RWPE2 (cell line): ENCODE measurements at regions not wholly inside any gene's neighbourhood (a gene's known extent, or its start where the extent isn't known, plus 50 kb on each side); places are given as distances from the start of the nearest gene placed in this dataset.
"Not testable (repeated sequence)": the region's sequence is repeated elsewhere in the genome, so short reads cannot be mapped to it uniquely, and the experiment has no call there.

Experiments
- ATAC-seq: fragments of 200-7000 bp; cut with Tn5 transposase; 3 replicates; pipeline ENCODE4 v1.9.1; 2021; ENCODE audit warnings: low read depth
- DNase-seq: peaks from one replicate; pipeline ENCODE4 v3.0.0-alpha.2; 2020; ENCODE audit warnings: low spot score
- H3K27ac ChIP-seq: fragments of 450-650 bp; 2 replicates; pipeline ENCODE4 v1.5.1; 2017; ENCODE audit warnings: mild to moderate bottlenecking; ENCODE audit not compliant: poor library complexity, severe bottlenecking
- H3K27me3 ChIP-seq: fragments of 250-450 bp; sonication (Bioruptor Pico); 2 replicates; pipeline ENCODE4 v1.5.1; 2021; ENCODE audit warnings: mild to moderate bottlenecking, moderate library complexity; ENCODE audit not compliant: insufficient read depth, poor library complexity, severe bottlenecking
- H3K36me3 ChIP-seq: fragments of 250-450 bp; sonication (Bioruptor Pico); 2 replicates; pipeline ENCODE4 v1.5.1; 2020; ENCODE audit warnings: low read depth, mild to moderate bottlenecking, moderate library complexity
- H3K4me1 ChIP-seq: fragments of 250-450 bp; sonication (Bioruptor Pico); 2 replicates; pipeline ENCODE4 v1.5.1; 2021; ENCODE audit warnings: mild to moderate bottlenecking, moderate library complexity; ENCODE audit not compliant: insufficient read depth, poor library complexity, severe bottlenecking
- H3K4me3 ChIP-seq: fragments of 250-450 bp; sonication (Bioruptor Pico); 2 replicates; pipeline ENCODE4 v1.5.1; 2021; ENCODE audit warnings: mild to moderate bottlenecking, moderate library complexity; ENCODE audit not compliant: severe bottlenecking
- H3K9me3 ChIP-seq: fragments of 250-450 bp; sonication (Bioruptor Pico); 2 replicates; pipeline ENCODE4 v1.5.1; 2021; ENCODE audit warnings: mild to moderate bottlenecking, moderate library complexity; ENCODE audit not compliant: severe bottlenecking
- CTCF ChIP-seq: fragments of 450-650 bp; IDR thresholded peaks from one replicate; pipeline ENCODE4 v1.5.1; 2017; ENCODE audit warnings: mild to moderate bottlenecking, moderate library complexity; ENCODE audit not compliant: poor library complexity, severe bottlenecking

GRCh38 chr16:88200896-88201185 is 181.9 kb upstream of the ZNF469 start:
- DNase-seq, result peak; percentile 44
- Histone ChIP-seq H3K27me3 (no peaks in the 10 kb centered on the region), H3K36me3 (no peaks in the 10 kb centered on the region), H3K4me1 (no peaks in the 10 kb centered on the region), H3K4me3 (no peak overlapping the region), H3K9me3 (no peaks in the 10 kb centered on the region), H3K27ac (no peak overlapping the region)
- ATAC-seq, result no peak
- no peak for TF ChIP-seq CTCF

GRCh38 chr16:88201611-88202010 is 181.1 kb upstream of the ZNF469 start:
- H3K27ac ChIP-seq, ATAC-seq, H3K27me3 ChIP-seq: not testable (repeated sequence)

GRCh38 chr16:88202207-88202745 is 180.5 kb upstream of the ZNF469 start:
- Histone ChIP-seq H3K27me3 (no peaks in the 10 kb centered on the region), H3K9me3 (no peaks in the 10 kb centered on the region), H3K4me3 (no peak overlapping the region), H3K4me1 (no peaks in the 10 kb centered on the region), H3K36me3 (no peaks in the 10 kb centered on the region), H3K27ac (no peak overlapping the region)
- ATAC-seq (no peak), DNase-seq (peak; percentile 39)
- no peak for TF ChIP-seq CTCF

More at GRCh38 chr16:88201611-88202010, 181.1 kb upstream of the ZNF469 start:
- not testable (repeated sequence) for H3K4me3 ChIP-seq, H3K36me3 ChIP-seq, H3K4me1 ChIP-seq, H3K9me3 ChIP-seq
- peak; percentile 40 for DNase-seq

GRCh38 chr16:88202856-88203681 is 179.7 kb upstream of the ZNF469 start:
- not testable (repeated sequence) for H3K9me3 ChIP-seq, H3K27ac ChIP-seq, ATAC-seq, H3K36me3 ChIP-seq, H3K4me1 ChIP-seq, H3K4me3 ChIP-seq, H3K27me3 ChIP-seq
- peak; percentile 63 for DNase-seq

GRCh38 chr16:88204131-88205110 is 178.3 kb upstream of the ZNF469 start:
- not testable (repeated sequence) for H3K4me1 ChIP-seq, H3K27me3 ChIP-seq, H3K27ac ChIP-seq, H3K4me3 ChIP-seq, ATAC-seq, H3K36me3 ChIP-seq, H3K9me3 ChIP-seq, DNase-seq

GRCh38 chr16:88205482-88205881 is 177.3 kb upstream of the ZNF469 start:
- not testable (repeated sequence) for ATAC-seq, H3K36me3 ChIP-seq, H3K4me1 ChIP-seq, DNase-seq, H3K27ac ChIP-seq, H3K9me3 ChIP-seq, H3K4me3 ChIP-seq, H3K27me3 ChIP-seq

GRCh38 chr16:88206006-88206405 is 176.8 kb upstream of the ZNF469 start:
- H3K4me3 ChIP-seq, H3K9me3 ChIP-seq, DNase-seq, H3K36me3 ChIP-seq, ATAC-seq, H3K27ac ChIP-seq, H3K27me3 ChIP-seq, H3K4me1 ChIP-seq: not testable (repeated sequence)

GRCh38 chr16:88206516-88206915 is 176.2 kb upstream of the ZNF469 start:
- not testable (repeated sequence) for ATAC-seq

More at GRCh38 chr16:88206516-88206915, 176.2 kb upstream of the ZNF469 start:
- not testable (repeated sequence) for H3K4me1 ChIP-seq, H3K36me3 ChIP-seq, H3K27me3 ChIP-seq, DNase-seq, H3K27ac ChIP-seq, H3K4me3 ChIP-seq, H3K9me3 ChIP-seq
